Smooth muscle cell (in vitro differentiated cells): ENCODE measurements at regions not wholly inside any gene's neighbourhood (a gene's known extent, or its start where the extent isn't known, plus 50 kb on each side); places are given as distances from the start of the nearest gene placed in this dataset.

ENCODE experiments used
- DNase-seq: peaks from one replicate; lab custom pipeline; 2025; ENCODE audit not compliant: unreplicated experiment; lab: John Stamatoyannopoulos, UW
- H2AFZ ChIP-seq: fragments of 200-600 bp; sonication (generic); 2 replicates; pipeline ENCODE4 v1.6.0; 2016; ENCODE audit warnings: antibody characterized with exemption, low read depth, mild to moderate bottlenecking
- H3F3A ChIP-seq: fragments of 200-600 bp; sonication (generic); 2 replicates; pipeline ENCODE4 v1.6.0; 2017; ENCODE audit warnings: antibody characterized with exemption, low read depth
- H3K27ac ChIP-seq: fragments of 200-600 bp; sonication (generic); 2 replicates; pipeline ENCODE4 v1.5.1; 2016; ENCODE audit warnings: low read depth, mild to moderate bottlenecking
- H3K27me3 ChIP-seq: fragments of 200-600 bp; sonication (generic); 2 replicates; pipeline ENCODE4 v1.6.1; 2016; ENCODE audit warnings: low read depth, mild to moderate bottlenecking
- H3K36me3 ChIP-seq: fragments of 200-600 bp; sonication (generic); 2 replicates; pipeline ENCODE4 v1.5.1; 2016; ENCODE audit warnings: low read depth
- H3K4me1 ChIP-seq: fragments of 200-600 bp; sonication (generic); 2 replicates; pipeline ENCODE4 v1.5.1; 2016; ENCODE audit warnings: low read depth
- H3K4me2 ChIP-seq: fragments of 200-600 bp; sonication (generic); 2 replicates; pipeline ENCODE4 v1.6.0; 2016; ENCODE audit warnings: mild to moderate bottlenecking
- H3K4me3 ChIP-seq: fragments of 200-600 bp; sonication (generic); 2 replicates; pipeline ENCODE4 v1.5.1; 2016; ENCODE audit warnings: mild to moderate bottlenecking
- H3K79me2 ChIP-seq: fragments of 200-600 bp; sonication (generic); 2 replicates; pipeline ENCODE4 v1.6.0; 2016; ENCODE audit warnings: low read depth, mild to moderate bottlenecking
- H3K9ac ChIP-seq: fragments of 200-600 bp; sonication (generic); 2 replicates; pipeline ENCODE4 v1.6.0; 2016; ENCODE audit warnings: low read depth
- H3K9me3 ChIP-seq: fragments of 200-600 bp; sonication (generic); replicated peaks from 2 replicates; pipeline ENCODE4 v1.5.1; 2016; ENCODE audit warnings: low read depth
- H4K20me1 ChIP-seq: fragments of 200-600 bp; sonication (generic); 2 replicates; pipeline ENCODE4 v1.6.0; 2016; ENCODE audit warnings: low read depth
- CTCF ChIP-seq: fragments of 200-600 bp; sonication (generic); IDR thresholded peaks from 2 replicates; pipeline ENCODE4 v1.5.1; 2017; ENCODE audit warnings: borderline replicate concordance, mild to moderate bottlenecking, antibody characterized with exemption; ENCODE audit not compliant: insufficient read depth, poor library complexity, severe bottlenecking
- WGBS: methylation state at CpG from one replicate; pipeline ENCODE4 v1.1.7; 2016; ENCODE audit warnings: low lambda C conversion rate; 5-methylcytosine and 5-hydroxymethylcytosine counted together

GRCh38 chr2:41851554-41851953, 196.3 kb upstream of the PKDCC start:
- H3K4me3 ChIP-seq, result no peak overlapping the region
- no peaks in the 10 kb centered on the region for H3F3A ChIP-seq
- no peaks in the 10 kb centered on the region for H3K4me1 ChIP-seq
- no peak for DNase-seq
- peaks cover 44% of the 10 kb centered on the region for H3K27me3 ChIP-seq
- H3K27ac ChIP-seq, result no peak overlapping the region
- WGBS, result 78% methylated on average over 5 of the region's 5 CpGs
- TF ChIP-seq CTCF, result no peak
- no peak overlapping the region for H3K4me2 ChIP-seq
- no peak overlapping the region for H2AFZ ChIP-seq
- H3K36me3 ChIP-seq, result no peaks in the 10 kb centered on the region
- no peak overlapping the region for H3K9ac ChIP-seq
- H3K79me2 ChIP-seq, result no peaks in the 10 kb centered on the region
- H4K20me1 ChIP-seq, result no peaks in the 10 kb centered on the region
- H3K9me3 ChIP-seq, result no peaks in the 10 kb centered on the region

GRCh38 chr2:41853427-41854191, 194.2 kb upstream of the PKDCC start:
- H4K20me1 ChIP-seq, result no peaks in the 10 kb centered on the region
- H3K79me2 ChIP-seq, result no peaks in the 10 kb centered on the region
- no peak overlapping the region for H3K9ac ChIP-seq
- no peak for DNase-seq
- H3K4me1 ChIP-seq, result no peaks in the 10 kb centered on the region
- TF ChIP-seq CTCF, result peak; percentile 81
- no peaks in the 10 kb centered on the region for H3K36me3 ChIP-seq
- no peaks in the 10 kb centered on the region for H3K9me3 ChIP-seq
- peaks cover 25% of the 10 kb centered on the region for H3K27me3 ChIP-seq
- no peak overlapping the region for H3K27ac ChIP-seq
- H3K4me3 ChIP-seq, result no peak overlapping the region
- WGBS, result 12% methylated on average over 8 of the region's 8 CpGs
- H2AFZ ChIP-seq, result no peak overlapping the region
- no peaks in the 10 kb centered on the region for H3F3A ChIP-seq
- H3K4me2 ChIP-seq, result no peak overlapping the region

GRCh38 chr2:41854227-41854626, 193.6 kb upstream of the PKDCC start:
- 74% methylated on average over 4 of the region's 4 CpGs for WGBS
- Histone ChIP-seq H3K27me3 (peaks cover 19% of the 10 kb centered on the region), H3K4me2 (no peak overlapping the region), H3K4me1 (no peaks in the 10 kb centered on the region), H3K27ac (no peak overlapping the region), H4K20me1 (no peaks in the 10 kb centered on the region), H3K4me3 (no peak overlapping the region), H3K9ac (no peak overlapping the region), H2AFZ (no peak overlapping the region), H3K79me2 (no peaks in the 10 kb centered on the region), H3F3A (no peaks in the 10 kb centered on the region), H3K36me3 (no peaks in the 10 kb centered on the region), H3K9me3 (no peaks in the 10 kb centered on the region)
- no peak for DNase-seq
- TF ChIP-seq CTCF, result no peak

GRCh38 chr2:41856946-41857345, 190.9 kb upstream of the PKDCC start:
- 91% methylated on average over 1 of the region's 1 CpG for WGBS
- no peak overlapping the region for H3K4me3 ChIP-seq
- no peak overlapping the region for H2AFZ ChIP-seq
- H3K27me3 ChIP-seq, result no peaks in the 10 kb centered on the region
- H3F3A ChIP-seq, result no peaks in the 10 kb centered on the region
- TF ChIP-seq CTCF, result no peak
- H3K4me1 ChIP-seq, result no peaks in the 10 kb centered on the region
- no peak for DNase-seq
- no peak overlapping the region for H3K4me2 ChIP-seq
- no peak overlapping the region for H3K27ac ChIP-seq
- H3K79me2 ChIP-seq, result no peaks in the 10 kb centered on the region
- no peak overlapping the region for H3K9ac ChIP-seq
- H3K36me3 ChIP-seq, result no peaks in the 10 kb centered on the region
- no peaks in the 10 kb centered on the region for H3K9me3 ChIP-seq
- H4K20me1 ChIP-seq, result no peaks in the 10 kb centered on the region
